ENCODE measurements at regions not wholly inside any gene's neighbourhood (a gene's known extent, or its start where the extent isn't known, plus 50 kb on each side); places are given as distances from the start of the nearest gene placed in this dataset.

- Histone ChIP-seq H3K27ac (no peak overlapping the region), H3K4me1 (no peaks in the 10 kb centered on the region), H3K9me3 (peaks cover 0 to 22% (median 1%) of the 10 kb centered on the region in 12 donors), H3K27me3 (no peaks in the 10 kb centered on the region), H3K4me3 (no peak overlapping the region), H3K36me3 (no peaks in the 10 kb centered on the region)
- ATAC-seq (no peak), DNase-seq (no peak)
- 78 to 83% (median 80%) methylated on average over 8 of the region's 8 CpGs for WGBS, 4 donors
- no peak for TF ChIP-seq POLR2A (IDR thresholded peaks at IDR 0.05)
- TF ChIP-seq, protein P1, sequence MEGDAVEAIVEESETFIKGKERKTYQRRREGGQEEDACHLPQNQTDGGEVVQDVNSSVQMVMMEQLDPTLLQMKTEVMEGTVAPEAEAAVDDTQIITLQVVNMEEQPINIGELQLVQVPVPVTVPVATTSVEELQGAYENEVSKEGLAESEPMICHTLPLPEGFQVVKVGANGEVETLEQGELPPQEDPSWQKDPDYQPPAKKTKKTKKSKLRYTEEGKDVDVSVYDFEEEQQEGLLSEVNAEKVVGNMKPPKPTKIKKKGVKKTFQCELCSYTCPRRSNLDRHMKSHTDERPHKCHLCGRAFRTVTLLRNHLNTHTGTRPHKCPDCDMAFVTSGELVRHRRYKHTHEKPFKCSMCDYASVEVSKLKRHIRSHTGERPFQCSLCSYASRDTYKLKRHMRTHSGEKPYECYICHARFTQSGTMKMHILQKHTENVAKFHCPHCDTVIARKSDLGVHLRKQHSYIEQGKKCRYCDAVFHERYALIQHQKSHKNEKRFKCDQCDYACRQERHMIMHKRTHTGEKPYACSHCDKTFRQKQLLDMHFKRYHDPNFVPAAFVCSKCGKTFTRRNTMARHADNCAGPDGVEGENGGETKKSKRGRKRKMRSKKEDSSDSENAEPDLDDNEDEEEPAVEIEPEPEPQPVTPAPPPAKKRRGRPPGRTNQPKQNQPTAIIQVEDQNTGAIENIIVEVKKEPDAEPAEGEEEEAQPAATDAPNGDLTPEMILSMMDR (IDR thresholded peaks at IDR 0.05) = no peak
- intact Hi-C loops (cut with DNase I) = no loop called here
Measured at GRCh38 chr20:55616367-55616766, 389.0 kb downstream of the CBLN4 start.

GRCh38 chr20:55615818-55616217 lies 389.5 kb downstream of the CBLN4 start:
- H3K4me1 ChIP-seq = no peaks in the 10 kb centered on the region
- DNase-seq = no peak
- H3K9me3 ChIP-seq = peaks cover 0 to 22% (median 1%) of the 10 kb centered on the region in 12 donors
- no peaks in the 10 kb centered on the region for H3K27me3 ChIP-seq
- TF ChIP-seq POLR2A (IDR thresholded peaks at IDR 0.05) = no peak
- TF ChIP-seq, protein P1 (IDR thresholded peaks at IDR 0.05) = no peak
- H3K27ac ChIP-seq = no peak overlapping the region
- intact Hi-C loops (cut with DNase I) = no loop called here
- 90 to 92% (median 91%) methylated on average over 4 of the region's 4 CpGs for WGBS, 4 donors
- no peak overlapping the region for H3K4me3 ChIP-seq
- ATAC-seq = no peak
- no peaks in the 10 kb centered on the region for H3K36me3 ChIP-seq

- ATAC-seq = no peak
- no peak for TF ChIP-seq POLR2A (IDR thresholded peaks at IDR 0.05)
- TF ChIP-seq, protein P1 (IDR thresholded peaks at IDR 0.05) = no peak
- H3K4me3 ChIP-seq = no peak overlapping the region
- intact Hi-C loops (cut with DNase I) = no loop called here
- H3K27ac ChIP-seq = no peak overlapping the region
- no peaks in the 10 kb centered on the region for H3K36me3 ChIP-seq
- H3K4me1 ChIP-seq = no peaks in the 10 kb centered on the region
- DNase-seq = no peak
- 67 to 77% (median 71%) methylated on average over 7 of the region's 7 CpGs for WGBS, 4 donors
- H3K9me3 ChIP-seq = peaks cover 0 to 16% (median 0%) of the 10 kb centered on the region in 12 donors
- H3K27me3 ChIP-seq = no peaks in the 10 kb centered on the region
Measured at GRCh38 chr20:55614220-55614757, 391.0 kb downstream of the CBLN4 start.

DNA sequence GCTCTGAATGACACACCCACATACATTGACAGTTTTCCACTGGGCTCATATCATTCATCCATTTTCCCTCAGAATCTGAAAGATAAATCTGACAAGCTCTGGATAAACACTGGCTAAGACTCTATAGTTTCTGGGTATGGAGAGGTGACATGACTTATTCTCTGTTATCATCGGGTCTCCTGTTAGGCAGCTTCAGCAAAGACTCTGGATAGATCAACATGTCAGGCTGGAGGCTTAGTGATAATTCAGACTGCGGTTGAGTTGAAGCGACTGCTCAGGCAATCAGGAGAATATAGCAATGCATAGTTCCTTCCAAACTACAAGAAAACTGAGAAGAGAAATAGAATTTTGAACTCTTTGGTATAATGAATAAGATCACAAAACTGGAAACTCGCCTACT lies 394.6 kb downstream of the CBLN4 start:
- no peaks in the 10 kb centered on the region for H3K4me1 ChIP-seq
- 42 to 62% (median 51%) methylated on average over 4 of the region's 4 CpGs for WGBS, 4 donors

More for the DNA sequence above, 394.6 kb downstream of the CBLN4 start:
- Histone ChIP-seq H3K36me3 (no peaks in the 10 kb centered on the region), H3K27ac (no peak overlapping the region), H3K27me3 (no peaks in the 10 kb centered on the region), H3K9me3 (peaks cover 0 to 10% (median 0%) of the 10 kb centered on the region in 12 donors), H3K4me3 (no peak overlapping the region)
- no peak for ATAC-seq
- intact Hi-C loops (cut with DNase I) = no loop called here
- DNase-seq = no peak
- no peak for TF ChIP-seq POLR2A (IDR thresholded peaks at IDR 0.05)
- TF ChIP-seq, protein P1 (IDR thresholded peaks at IDR 0.05) = no peak
